Activated CD4-positive, alpha-beta T cell treated with anti-CD3 and anti-CD28 coated beads for 36 hours (primary cell): ENCODE measurements at regions not wholly inside any gene's neighbourhood (a gene's known extent, or its start where the extent isn't known, plus 50 kb on each side); places are given as distances from the start of the nearest gene placed in this dataset.

Source experiments
- ATAC-seq: fragments of 200-7000 bp; cut with Tn5 transposase; one replicate; pipeline ENCODE4 v1.10.0; 2021; ENCODE audit warnings: mild to moderate bottlenecking, moderate library complexity
- CTCF ChIA-PET: fragments of 350-600 bp; sonication (Branson Sonifier 250); formaldehyde crosslinking; loops from one replicate; lab custom pipeline; 2021; ENCODE audit warnings: antibody characterized with exemption; lab: Charles Lee
- POLR2A ChIA-PET: fragments of 350-600 bp; sonication (Branson Sonifier 250); formaldehyde crosslinking; loops from one replicate; lab custom pipeline; 2021; ENCODE audit warnings: antibody characterized with exemption, inconsistent platforms; lab: Charles Lee
- DNase-seq: peaks from one replicate; pipeline ENCODE4 v3.0.0-alpha.2; 2020
- H3K27ac Mint-ChIP-seq: one replicate; pipeline ENCODE4 v1.8.0; 2021; ENCODE audit warnings: mixed read lengths
- H3K27me3 Mint-ChIP-seq: one replicate; pipeline ENCODE4 v1.8.0; 2021; ENCODE audit warnings: mixed read lengths
- H3K36me3 Mint-ChIP-seq: one replicate; pipeline ENCODE4 v1.8.0; 2021; ENCODE audit warnings: low read depth, mixed read lengths
- H3K4me1 Mint-ChIP-seq: one replicate; pipeline ENCODE4 v1.8.0; 2021; ENCODE audit warnings: mixed read lengths
- H3K4me3 Mint-ChIP-seq: one replicate; pipeline ENCODE4 v1.8.0; 2021; ENCODE audit warnings: mild to moderate bottlenecking, moderate library complexity, mixed read lengths
- H3K9me3 Mint-ChIP-seq: one replicate; pipeline ENCODE4 v1.8.0; 2021; ENCODE audit warnings: low read depth, mixed read lengths
- intact Hi-C, 2 experiments: fragments of 100-400 bp; cut with DNase I in 1 of 2; cut with micrococcal nuclease in 1 of 2; formaldehyde crosslinking; loops; one replicate each; pipeline versions ENCODE4 v1.14.2 to v1.15.1; 2022 to 2024; cut with DNase I, micrococcal nuclease

DNA sequence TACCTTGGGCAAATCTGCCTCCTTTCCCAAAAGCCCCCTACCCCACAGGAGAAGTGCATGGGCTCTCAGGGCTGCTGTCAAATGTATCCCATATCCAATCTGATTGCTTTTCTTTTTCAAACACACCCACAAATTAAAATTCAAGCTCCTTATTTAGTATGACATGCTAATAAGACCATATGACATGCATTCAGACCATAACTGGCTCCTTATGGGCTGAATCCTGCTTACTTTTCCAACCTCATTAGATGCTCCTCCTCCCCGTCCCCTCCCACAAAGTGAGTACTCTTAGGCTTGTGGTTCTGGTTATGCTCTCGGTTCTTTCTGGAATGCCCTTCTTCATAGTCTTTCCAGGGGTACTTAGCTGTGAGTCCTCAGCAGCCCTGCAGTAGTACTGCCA is 59.0 kb upstream of the TOM1L1 start:
- H3K36me3 Mint-ChIP-seq, result no peaks in the 10 kb centered on the region
- no peak overlapping the region for H3K27ac Mint-ChIP-seq
- H3K4me1 Mint-ChIP-seq, result no peaks in the 10 kb centered on the region
- no peak overlapping the region for H3K4me3 Mint-ChIP-seq
- POLR2A ChIA-PET, result no interaction called here
- H3K9me3 Mint-ChIP-seq, result no peaks in the 10 kb centered on the region
- intact Hi-C loops, result loop anchor here in 1 of 2 experiments (5.0 kb wide), 1 partner anchor 49 kb away; no protein-coding TSS in a partner anchor
- no peak for ATAC-seq
- no peak for DNase-seq
- CTCF ChIA-PET, result interaction anchor here (0.7 kb wide), 1 partner anchor 570 kb away, joined by 3 read pairs; no protein-coding TSS in a partner anchor
- no peaks in the 10 kb centered on the region for H3K27me3 Mint-ChIP-seq

DNA sequence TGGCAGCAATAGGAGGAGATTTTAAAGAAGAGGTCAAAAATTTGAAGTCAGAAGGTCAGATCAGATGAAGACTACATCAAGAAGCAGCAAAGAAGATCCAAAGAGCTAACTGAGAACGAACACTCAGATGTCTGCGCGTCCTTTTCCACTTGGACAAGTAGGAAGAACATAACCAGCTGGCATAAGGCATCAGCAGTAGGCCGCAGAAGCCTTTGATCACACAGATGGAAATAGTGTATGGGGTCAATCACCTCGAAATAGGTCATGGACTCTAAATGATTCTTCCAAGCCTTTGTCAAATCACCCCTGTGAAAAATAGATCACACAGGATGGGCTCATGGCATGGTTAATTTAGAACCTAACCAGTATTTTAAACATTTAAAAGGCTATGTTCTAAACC is 56.4 kb upstream of the TOM1L1 start:
- ChIA-PET CTCF (no interaction called here), POLR2A (interaction anchor here (0.6 to 0.7 kb wide), 2 partner anchors 48 to 1700 kb away, joined by 3 to 9 read pairs; no protein-coding TSS in a partner anchor)
- no peak for ATAC-seq
- H3K4me3 Mint-ChIP-seq, result no peak overlapping the region
- H3K9me3 Mint-ChIP-seq, result no peaks in the 10 kb centered on the region
- intact Hi-C loops, result loop anchor here in 1 of 2 experiments (5.0 kb wide), 1 partner anchor 52 kb away; no protein-coding TSS in a partner anchor
- no peak overlapping the region for H3K27ac Mint-ChIP-seq
- no peaks in the 10 kb centered on the region for H3K36me3 Mint-ChIP-seq
- no peaks in the 10 kb centered on the region for H3K4me1 Mint-ChIP-seq
- no peaks in the 10 kb centered on the region for H3K27me3 Mint-ChIP-seq
- DNase-seq, result no peak

DNA sequence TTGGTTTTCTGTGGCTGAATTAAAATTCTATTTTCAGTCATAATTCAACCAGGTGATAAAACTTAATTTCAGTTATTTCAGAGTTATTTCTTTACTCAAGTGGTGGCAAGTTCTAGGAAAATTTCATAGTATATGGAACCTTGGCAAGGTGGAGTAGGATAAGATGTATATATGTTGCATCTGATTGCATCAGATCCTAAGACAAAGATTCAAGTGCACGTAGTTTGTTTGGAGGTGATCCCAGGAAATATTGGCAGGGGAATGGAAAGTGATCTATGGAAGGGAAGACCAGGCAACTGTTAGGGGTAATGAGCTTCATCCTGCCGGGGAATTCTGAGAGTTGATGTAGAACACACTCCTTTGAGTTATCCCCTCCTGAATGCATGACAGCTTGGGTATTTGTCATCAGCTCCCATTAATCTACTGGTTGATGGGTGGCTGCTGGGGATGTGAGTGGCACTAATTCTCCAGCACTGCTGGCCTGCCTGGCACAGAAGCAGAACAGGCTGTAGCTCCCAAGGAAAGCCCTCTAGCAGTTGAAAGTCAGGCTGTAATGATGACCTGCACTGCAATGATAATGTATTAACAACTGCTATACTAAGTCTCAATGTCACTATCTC is 52.2 kb upstream of the TOM1L1 start:
- no peak for ATAC-seq
- no peaks in the 10 kb centered on the region for H3K36me3 Mint-ChIP-seq
- no peaks in the 10 kb centered on the region for H3K9me3 Mint-ChIP-seq
- no peak for DNase-seq
- H3K4me1 Mint-ChIP-seq, result no peaks in the 10 kb centered on the region
- peaks cover 2% of the 10 kb centered on the region for H3K27me3 Mint-ChIP-seq
- no peak overlapping the region for H3K27ac Mint-ChIP-seq
- ChIA-PET POLR2A (interaction anchor here (0.6 kb wide), 1 partner anchor 1350 kb away, joined by 4 read pairs; no protein-coding TSS in a partner anchor), CTCF (interaction anchor here (0.8 kb wide), 1 partner anchor 29 kb away, joined by 3 read pairs; no protein-coding TSS in a partner anchor)
- no peak overlapping the region for H3K4me3 Mint-ChIP-seq
- intact Hi-C loops, result no loop called here

DNA sequence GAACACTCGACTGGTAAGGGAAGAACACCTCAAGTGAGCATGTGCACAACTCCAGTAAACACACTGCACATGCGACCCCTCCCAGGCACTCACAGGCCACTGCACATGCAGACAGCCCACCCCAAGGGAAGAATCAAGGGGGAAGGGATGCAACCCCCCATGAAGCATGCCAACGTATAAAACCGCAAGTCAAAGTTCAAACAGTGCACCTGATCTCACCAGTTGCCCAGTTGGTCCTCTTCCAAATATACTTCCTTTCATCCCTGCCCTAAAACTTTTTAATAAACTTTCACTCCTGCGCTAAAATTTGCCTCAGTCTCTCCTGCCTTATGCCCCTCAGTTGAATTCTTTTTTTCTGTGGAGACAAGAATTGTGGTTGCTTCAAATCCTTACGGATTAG is 51.0 kb upstream of the TOM1L1 start:
- Mint-ChIP-seq H3K4me3 (no peak overlapping the region), H3K9me3 (no peaks in the 10 kb centered on the region), H3K4me1 (no peaks in the 10 kb centered on the region), H3K27me3 (peaks cover 2% of the 10 kb centered on the region), H3K36me3 (no peaks in the 10 kb centered on the region), H3K27ac (no peak overlapping the region)
- ChIA-PET CTCF (interaction anchor here (0.7 kb wide), 1 partner anchor 1451 kb away, joined by 3 read pairs; no protein-coding TSS in a partner anchor), POLR2A (no interaction called here)
- no peak for ATAC-seq
- DNase-seq, result no peak
- intact Hi-C loops, result no loop called here
